ENCODE measurements at regions not wholly inside any gene's neighbourhood (a gene's known extent, or its start where the extent isn't known, plus 50 kb on each side); places are given as distances from the start of the nearest gene placed in this dataset.
"Not testable (repeated sequence)": the region's sequence is repeated elsewhere in the genome, so short reads cannot be mapped to it uniquely, and the experiment has no call there.

DNA sequence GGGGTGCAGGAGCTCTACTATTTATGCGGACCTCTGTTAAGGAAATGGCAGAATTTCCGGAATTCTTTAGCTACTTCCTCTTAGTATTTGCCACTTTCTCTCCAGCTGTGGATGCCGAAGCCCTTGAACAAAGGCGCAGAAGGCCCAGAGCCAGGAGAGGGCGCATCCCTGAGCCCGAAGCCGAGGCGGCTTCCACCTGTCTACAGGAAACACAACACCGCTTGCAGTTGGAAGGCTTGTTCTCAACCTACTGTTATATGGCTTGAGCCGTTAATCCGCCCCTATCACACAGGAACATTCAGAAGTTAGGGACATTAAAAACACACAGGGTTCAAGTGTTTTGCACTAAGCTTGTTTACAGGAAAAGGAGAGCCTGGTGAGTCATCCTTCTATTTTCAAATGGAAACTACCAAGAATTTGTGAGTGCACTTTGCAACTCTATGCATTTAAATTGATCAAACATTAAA is 417.1 kb downstream of the BCKDHB start:
- DNase-seq (ENCODE audit: low spot score) (no peak), FAIRE-seq (no peak)

DNA sequence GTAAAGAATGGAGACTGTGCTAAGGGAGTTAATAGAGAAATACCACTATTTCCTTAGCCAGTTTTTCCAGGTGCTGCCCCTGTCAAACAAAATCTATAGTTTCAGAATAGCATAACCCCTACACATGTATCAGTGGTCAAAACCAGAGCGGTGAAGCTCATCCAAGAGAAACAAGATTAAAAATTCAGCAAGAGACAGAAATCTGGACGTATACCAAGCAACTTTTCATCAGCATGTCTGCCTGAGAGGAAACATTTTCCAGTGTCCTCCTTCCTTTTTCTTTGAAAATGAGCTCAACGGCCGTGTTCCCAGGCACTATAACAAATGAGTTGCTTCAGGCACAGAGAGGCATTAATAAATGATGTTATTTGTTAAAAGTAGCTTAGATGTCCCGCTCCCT is 416.5 kb downstream of the BCKDHB start:
- FAIRE-seq (no peak), DNase-seq (ENCODE audit: low spot score) (no peak)

- FAIRE-seq (no peak), DNase-seq (ENCODE audit: low spot score) (no peak)
These were observed 416.1 kb downstream of the BCKDHB start for GRCh38 chr6:80522576-80522975.

- DNase-seq (ENCODE audit: low spot score) (no peak), FAIRE-seq (no peak)
These were observed 413.5 kb downstream of the BCKDHB start for GRCh38 chr6:80519811-80520594.

DNA sequence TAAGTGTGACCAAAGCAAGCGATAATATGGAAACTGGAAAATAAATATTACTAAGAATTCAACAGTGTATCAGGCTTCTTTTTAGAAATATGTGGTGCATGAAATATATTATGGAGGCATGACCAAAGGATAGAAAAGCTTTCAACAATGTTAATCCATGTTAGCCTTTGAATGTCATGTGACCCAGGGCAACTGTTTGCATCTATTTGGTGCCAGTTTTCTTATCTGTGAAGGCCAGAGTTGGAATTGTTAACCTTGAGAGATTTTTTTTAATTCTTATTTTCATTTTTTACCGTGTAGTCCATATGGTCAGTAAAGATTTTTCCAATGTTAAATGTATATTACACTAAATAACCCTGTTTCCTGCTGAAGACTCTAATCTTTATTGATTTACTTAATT is 411.1 kb downstream of the BCKDHB start:
- FAIRE-seq (no peak), DNase-seq (ENCODE audit: low spot score) (no peak)

GRCh38 chr6:80510521-80510920 is 404.1 kb downstream of the BCKDHB start:
- FAIRE-seq; DNase-seq (ENCODE audit: low spot score): not testable (repeated sequence)

- FAIRE-seq (no peak), DNase-seq (ENCODE audit: low spot score) (no peak)
These were observed 402.6 kb downstream of the BCKDHB start for GRCh38 chr6:80508885-80509630.

- DNase-seq (ENCODE audit: low spot score) = no peak
- FAIRE-seq = no peak
These were observed 398.4 kb downstream of the BCKDHB start for GRCh38 chr6:80504882-80505281.

DNA sequence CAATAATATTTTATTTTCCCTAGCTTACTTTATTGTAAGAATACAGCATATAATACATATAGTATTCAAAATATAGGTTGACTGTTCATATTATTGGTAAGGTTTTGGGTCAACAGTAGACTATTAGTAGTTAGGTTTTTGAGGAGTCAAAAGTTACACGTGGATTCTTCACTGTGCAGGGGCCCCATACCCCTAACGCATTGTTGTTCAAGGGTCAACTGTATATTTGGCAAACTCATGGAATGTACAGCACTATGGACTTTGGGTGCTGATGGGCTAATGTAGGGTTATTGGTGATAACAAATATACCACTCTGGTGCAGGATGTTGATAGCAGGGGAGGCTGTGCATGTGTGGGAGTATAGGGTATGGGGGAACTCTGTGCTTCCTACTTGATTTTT is 397.2 kb downstream of the BCKDHB start:
- DNase-seq (ENCODE audit: low spot score) (no peak), FAIRE-seq (no peak)

GRCh38 chr6:80502871-80503270 is 396.4 kb downstream of the BCKDHB start:
- FAIRE-seq = no peak
- DNase-seq (ENCODE audit: low spot score) = no peak

DNA sequence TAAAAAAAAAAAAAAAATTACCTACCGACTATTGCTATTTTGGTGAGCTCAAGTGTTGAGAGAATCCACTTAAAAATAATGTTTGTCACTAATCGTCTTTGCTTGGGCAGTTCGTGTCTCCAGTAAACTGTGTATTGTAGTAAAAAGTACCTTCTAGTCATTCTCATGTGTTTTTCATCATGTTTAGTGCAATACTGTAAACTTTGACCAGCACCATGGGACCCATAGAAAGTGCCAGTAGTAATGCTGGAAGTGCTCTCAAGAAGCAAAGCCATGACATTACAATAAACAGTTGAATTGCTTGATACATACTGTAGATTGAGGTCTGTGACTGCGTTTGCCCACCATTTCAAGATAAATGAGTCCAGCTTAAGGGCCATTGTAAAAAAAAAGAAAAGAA is 395.2 kb downstream of the BCKDHB start:
- FAIRE-seq = no peak
- DNase-seq (ENCODE audit: low spot score) = no peak

DNA sequence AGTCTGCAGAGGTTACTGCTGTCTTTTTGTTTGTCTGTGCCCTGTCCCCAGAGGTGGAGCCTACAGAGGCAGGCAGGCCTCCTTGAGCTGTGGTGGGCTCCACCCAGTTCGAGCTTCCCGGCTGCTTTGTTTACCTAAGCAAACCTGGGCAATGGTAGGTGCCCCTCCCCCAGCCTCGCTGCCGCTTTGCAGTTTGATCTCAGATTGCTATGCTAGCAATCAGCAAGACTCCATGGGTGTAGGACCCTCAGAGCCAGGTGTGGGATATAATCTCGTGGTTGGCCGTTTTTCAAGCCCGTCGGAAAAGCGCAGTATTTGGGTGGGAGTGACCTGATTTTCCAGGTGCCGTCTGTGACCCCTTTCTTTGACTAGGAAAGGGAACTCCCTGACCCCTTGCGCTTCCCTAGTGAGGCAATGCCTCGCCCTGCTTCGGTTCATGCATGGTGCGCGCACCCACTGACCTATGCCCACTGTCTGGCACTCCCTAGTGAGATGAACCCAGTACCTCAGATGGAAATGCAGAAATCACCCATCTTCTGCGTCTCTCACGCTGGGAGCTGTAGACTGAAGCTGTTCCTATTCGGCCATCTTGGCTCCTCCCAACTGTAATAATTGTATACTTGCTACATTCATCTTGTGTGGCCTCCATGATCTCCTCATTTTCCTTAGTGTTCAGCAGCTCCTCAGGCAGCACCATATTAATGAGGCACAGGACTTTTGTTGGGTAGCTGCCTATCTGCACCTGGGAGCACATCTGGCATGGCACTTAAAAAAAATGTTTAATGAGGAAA is 391.4 kb downstream of the BCKDHB start:
- DNase-seq (ENCODE audit: low spot score); FAIRE-seq: not testable (repeated sequence)

DNA sequence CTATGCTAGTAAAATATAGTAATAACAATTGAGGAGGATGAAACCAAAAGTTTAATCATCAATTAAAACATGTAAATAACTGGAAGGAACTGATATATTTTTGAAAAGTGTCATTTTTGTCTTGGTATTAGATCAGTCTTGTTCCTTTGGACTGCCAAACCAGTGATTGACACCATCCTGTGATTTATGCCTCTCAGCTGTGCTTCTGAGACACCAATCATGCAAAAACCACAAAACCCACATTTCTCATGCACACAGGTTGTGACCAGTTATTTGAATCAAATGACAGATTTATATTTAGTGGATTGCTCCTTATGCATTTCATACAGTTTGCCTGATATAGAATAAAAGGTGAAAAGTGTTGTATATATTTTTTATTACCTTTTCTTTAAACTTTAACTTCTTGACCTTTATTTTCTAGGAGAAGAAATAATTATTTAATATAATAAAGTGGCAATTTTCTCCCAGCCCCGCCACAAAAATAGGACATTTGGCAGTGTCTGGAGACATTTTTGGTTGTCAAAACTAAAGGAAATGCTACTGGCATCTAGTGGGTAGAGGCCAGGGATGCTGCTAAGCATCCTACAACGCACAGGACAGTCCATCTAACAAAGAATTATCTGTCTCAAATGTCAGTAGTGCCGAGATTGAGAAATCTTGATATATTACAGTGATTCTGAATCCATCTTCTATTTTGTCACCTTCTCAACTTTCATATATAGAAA is 383.6 kb downstream of the BCKDHB start:
- FAIRE-seq (peak; percentile 27), DNase-seq (ENCODE audit: low spot score) (no peak)

GRCh38 chr6:80488190-80488589 is 381.7 kb downstream of the BCKDHB start:
- no peak for FAIRE-seq
- no peak for DNase-seq (ENCODE audit: low spot score)

GRCh38 chr6:80485494-80485893 is 379.0 kb downstream of the BCKDHB start:
- FAIRE-seq; DNase-seq (ENCODE audit: low spot score): not testable (repeated sequence)

DNA sequence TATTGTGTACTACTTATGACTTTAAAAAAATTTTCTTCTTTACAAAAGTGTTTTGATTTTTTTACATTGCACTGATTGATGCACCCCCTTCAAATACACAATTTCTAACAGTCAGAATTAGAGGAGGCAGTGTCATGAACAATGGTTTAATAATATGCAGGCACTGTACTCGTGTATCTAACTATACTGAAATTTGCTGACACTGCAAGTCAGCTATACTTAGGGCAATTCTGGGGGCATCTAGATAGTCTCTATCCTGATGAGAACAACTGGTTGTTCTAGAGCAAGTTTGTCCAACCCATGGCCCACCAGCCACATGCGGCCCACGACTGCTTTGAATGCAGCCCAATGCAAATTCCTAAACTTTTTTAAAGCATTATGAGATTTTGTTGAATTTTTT is 375.6 kb downstream of the BCKDHB start:
- FAIRE-seq (no peak), DNase-seq (ENCODE audit: low spot score) (no peak)

DNA sequence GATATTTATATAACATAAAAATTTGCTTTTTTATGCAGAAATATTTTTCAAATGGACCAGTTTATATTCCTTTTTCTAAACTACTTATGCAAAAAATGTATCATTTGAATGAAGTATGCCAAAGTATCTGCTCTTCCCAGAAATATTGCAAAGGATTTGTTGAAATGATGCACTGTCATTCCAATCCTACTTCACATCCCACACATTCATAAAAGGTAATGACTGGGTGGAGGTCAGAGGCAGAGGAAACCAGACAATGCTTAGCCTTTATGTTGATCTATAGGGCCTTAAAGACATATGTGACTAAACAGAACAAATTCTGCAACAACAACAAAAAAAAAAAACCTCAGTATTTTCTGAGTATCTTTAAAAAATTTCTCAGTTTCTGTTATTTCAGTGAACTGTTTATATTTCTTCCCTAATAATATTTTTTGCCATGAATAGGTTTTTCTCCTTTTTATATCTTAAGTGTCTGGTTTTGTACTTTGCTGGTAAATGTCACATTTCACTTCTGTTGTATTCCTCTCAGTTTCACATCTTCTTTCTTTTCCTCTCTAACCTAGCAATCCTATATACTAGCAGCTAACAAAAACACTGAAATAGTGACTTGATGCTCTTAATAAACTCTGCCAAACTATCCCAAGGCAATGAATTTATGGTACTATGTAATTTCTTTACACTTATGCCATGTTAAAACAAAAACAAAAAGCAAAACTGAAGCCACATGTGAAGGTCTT is 374.1 kb downstream of the BCKDHB start:
- no peak for DNase-seq (ENCODE audit: low spot score)
- FAIRE-seq = no peak

- FAIRE-seq (no peak), DNase-seq (ENCODE audit: low spot score) (no peak)
These were observed 371.6 kb downstream of the BCKDHB start for GRCh38 chr6:80478030-80478429.

DNA sequence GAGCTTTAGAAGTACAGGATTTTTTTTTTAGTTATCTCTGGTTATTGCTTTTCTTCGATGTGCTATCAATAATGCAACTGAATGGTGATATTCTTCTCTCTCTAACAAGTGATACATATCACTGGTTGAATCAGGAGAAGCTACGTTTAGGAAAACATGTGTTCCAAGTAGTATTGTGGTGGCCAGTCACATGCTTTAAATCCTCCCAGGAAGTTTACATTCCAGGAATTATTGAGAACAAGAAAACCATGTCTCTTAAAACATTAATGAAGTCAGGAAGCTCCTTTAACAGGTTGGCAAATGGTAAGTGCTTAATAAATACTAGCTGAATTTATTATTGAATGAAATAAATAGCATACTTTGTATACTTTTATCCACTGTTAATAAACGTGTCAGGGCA is 371.1 kb downstream of the BCKDHB start:
- DNase-seq (ENCODE audit: low spot score) (no peak), FAIRE-seq (no peak)

DNA sequence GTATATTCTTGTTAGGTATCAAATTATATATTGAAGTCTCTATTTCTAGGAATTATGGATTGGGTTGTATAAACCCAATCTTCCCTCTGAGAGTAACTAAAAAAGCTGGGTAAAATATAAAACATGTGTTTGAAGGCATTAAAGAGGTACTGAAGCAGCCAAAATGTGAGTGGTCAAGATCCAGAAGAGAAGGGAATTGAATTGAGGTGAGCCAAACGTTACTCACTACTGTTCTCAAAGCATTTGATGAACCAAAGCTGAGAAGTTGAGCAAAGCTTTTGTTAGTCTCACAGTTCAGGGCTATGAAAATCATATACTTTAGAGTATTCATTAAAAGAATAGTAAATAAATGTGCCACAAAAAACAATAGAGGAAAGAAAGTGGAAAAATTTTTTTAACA is 365.8 kb downstream of the BCKDHB start:
- FAIRE-seq = no peak

DNA sequence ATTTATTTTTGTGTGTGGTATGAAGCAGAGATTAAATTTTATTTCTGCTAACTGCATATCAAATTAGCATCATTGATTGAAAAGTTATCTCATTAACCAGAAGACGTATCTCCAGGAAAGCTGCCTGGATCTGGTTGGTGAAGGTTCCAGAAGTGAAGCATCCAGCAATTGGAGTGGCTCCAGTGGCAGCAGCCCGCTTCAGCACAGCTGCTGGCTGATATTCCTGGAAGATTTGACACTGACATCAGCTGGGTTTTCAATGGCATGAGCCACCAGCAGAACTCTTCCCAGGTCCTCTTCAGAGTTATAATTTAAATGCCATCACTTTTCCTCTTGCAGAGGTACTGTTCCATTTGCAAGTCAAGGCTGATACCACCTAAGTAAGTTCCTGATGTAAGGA is 363.5 kb downstream of the BCKDHB start:
- FAIRE-seq = no peak
- DNase-seq (ENCODE audit: low spot score) = no peak

More for the DNA sequence above, 365.8 kb downstream of the BCKDHB start:
- DNase-seq (ENCODE audit: low spot score) = no peak

Measured in RCC 7860 (cell line).